22Rv1 (cell line): ENCODE measurements at regions not wholly inside any gene's neighbourhood (a gene's known extent, or its start where the extent isn't known, plus 50 kb on each side); places are given as distances from the start of the nearest gene placed in this dataset.

Experiments
- ZFX ChIP-seq: fragments of 450-650 bp; IDR thresholded peaks from 2 replicates; pipeline ENCODE4 v1.6.1; 2017; ENCODE audit warnings: antibody characterized with exemption, borderline replicate concordance
- TF ChIP-seq, protein P1 (sequence below): fragments of 450-650 bp; IDR thresholded peaks from 2 replicates; pipeline ENCODE4 v1.5.1; 2017; ENCODE audit warnings: mild to moderate bottlenecking

DNA sequence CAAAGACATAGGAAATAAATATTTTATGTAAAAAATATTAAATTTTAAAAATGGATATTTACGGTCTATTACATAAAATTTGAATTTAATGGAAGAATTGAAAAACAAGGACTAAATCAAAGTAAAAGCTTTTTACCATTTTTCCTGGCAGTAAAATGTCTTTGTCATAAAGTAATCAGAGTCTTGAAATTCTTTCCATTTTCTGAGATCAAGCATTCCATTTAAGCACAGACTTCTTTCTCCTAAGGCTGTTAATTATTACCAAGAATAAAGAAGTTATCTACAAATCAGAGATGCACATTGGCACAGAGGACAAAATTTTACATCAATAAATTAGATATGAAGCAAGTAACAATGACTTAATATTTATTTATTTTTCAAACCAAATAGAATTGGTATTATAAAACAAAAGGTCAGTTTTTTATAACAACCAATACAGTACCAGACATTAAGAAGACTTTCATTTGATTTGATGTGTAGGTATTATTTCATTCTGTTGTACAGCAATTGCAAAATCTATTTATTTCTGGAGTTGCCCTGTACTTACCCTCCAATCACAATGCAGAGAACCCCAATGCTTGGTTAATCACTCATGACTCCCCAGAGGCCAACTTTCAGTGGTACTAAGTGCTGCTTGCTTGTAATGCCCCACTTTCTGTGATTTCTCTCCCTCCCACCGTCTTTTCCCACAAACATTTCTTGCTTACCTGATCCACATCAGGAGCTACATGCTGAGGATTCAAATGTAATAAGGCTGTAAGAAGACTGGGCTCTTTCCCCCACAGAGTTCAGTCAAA is 254.6 kb downstream of the GASK1B start:
- TF ChIP-seq, protein P1, sequence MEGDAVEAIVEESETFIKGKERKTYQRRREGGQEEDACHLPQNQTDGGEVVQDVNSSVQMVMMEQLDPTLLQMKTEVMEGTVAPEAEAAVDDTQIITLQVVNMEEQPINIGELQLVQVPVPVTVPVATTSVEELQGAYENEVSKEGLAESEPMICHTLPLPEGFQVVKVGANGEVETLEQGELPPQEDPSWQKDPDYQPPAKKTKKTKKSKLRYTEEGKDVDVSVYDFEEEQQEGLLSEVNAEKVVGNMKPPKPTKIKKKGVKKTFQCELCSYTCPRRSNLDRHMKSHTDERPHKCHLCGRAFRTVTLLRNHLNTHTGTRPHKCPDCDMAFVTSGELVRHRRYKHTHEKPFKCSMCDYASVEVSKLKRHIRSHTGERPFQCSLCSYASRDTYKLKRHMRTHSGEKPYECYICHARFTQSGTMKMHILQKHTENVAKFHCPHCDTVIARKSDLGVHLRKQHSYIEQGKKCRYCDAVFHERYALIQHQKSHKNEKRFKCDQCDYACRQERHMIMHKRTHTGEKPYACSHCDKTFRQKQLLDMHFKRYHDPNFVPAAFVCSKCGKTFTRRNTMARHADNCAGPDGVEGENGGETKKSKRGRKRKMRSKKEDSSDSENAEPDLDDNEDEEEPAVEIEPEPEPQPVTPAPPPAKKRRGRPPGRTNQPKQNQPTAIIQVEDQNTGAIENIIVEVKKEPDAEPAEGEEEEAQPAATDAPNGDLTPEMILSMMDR, result no peak
- TF ChIP-seq ZFX, result no peak
